ENCODE measurements at regions not wholly inside any gene's neighbourhood (a gene's known extent, or its start where the extent isn't known, plus 50 kb on each side); places are given as distances from the start of the nearest gene placed in this dataset.

DNA sequence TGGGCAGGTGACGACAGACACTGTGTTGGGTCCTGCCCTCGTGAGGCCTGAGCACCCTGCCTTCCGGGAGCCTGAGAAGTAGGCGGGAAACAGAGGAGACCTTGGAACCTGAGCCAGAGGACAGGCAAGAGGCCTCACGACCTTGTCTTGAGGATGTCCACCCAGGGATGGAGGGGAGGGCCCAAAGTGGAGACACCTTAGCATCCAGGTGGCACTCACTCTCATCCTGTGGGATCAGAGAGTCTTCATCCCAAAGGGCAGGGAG, 347.2 kb downstream of the NPHP4 start:
- TF ChIP-seq POLR2AphosphoS5 (IDR thresholded peaks at IDR 0.05) (no peak), POLR2A (IDR thresholded peaks at IDR 0.05) (no peak)
- TF ChIP-seq, protein P1, sequence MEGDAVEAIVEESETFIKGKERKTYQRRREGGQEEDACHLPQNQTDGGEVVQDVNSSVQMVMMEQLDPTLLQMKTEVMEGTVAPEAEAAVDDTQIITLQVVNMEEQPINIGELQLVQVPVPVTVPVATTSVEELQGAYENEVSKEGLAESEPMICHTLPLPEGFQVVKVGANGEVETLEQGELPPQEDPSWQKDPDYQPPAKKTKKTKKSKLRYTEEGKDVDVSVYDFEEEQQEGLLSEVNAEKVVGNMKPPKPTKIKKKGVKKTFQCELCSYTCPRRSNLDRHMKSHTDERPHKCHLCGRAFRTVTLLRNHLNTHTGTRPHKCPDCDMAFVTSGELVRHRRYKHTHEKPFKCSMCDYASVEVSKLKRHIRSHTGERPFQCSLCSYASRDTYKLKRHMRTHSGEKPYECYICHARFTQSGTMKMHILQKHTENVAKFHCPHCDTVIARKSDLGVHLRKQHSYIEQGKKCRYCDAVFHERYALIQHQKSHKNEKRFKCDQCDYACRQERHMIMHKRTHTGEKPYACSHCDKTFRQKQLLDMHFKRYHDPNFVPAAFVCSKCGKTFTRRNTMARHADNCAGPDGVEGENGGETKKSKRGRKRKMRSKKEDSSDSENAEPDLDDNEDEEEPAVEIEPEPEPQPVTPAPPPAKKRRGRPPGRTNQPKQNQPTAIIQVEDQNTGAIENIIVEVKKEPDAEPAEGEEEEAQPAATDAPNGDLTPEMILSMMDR (IDR thresholded peaks at IDR 0.05), result no peak
